HAP-1 (cell line): ENCODE measurements at regions not wholly inside any gene's neighbourhood (a gene's known extent, or its start where the extent isn't known, plus 50 kb on each side); places are given as distances from the start of the nearest gene placed in this dataset.
"Not testable (repeated sequence)": the region's sequence is repeated elsewhere in the genome, so short reads cannot be mapped to it uniquely, and the experiment has no call there.

Experiments
- DNase-seq, 2 experiments: peaks; one replicate each; pipeline ENCODE4 v3.0.0-alpha.2; 2016 to 2020; ENCODE audit warnings: low spot score in 2 of 2
- H3K27me3 ChIP-seq: fragments of 250-450 bp; sonication (Bioruptor Pico); 2 replicates; pipeline ENCODE4 v1.5.1; 2020; ENCODE audit warnings: low read depth, mild to moderate bottlenecking, moderate library complexity
- H3K36me3 ChIP-seq: fragments of 250-450 bp; sonication (Bioruptor Pico); replicated peaks from 2 replicates; pipeline ENCODE4 v1.5.1; 2020; ENCODE audit warnings: mild to moderate bottlenecking
- H3K4me1 ChIP-seq: fragments of 250-450 bp; sonication (Bioruptor Pico); 2 replicates; pipeline ENCODE4 v1.5.1; 2020; ENCODE audit warnings: mild to moderate bottlenecking
- H3K4me3 ChIP-seq: fragments of 250-450 bp; sonication (Bioruptor Pico); 2 replicates; pipeline ENCODE4 v1.5.1; 2020; ENCODE audit warnings: mild to moderate bottlenecking, moderate library complexity
- H3K9me3 ChIP-seq: fragments of 250-450 bp; sonication (Bioruptor Pico); 2 replicates; pipeline ENCODE4 v1.5.1; 2020; ENCODE audit warnings: mild to moderate bottlenecking, moderate library complexity
- in situ Hi-C: fragments of 300-500 bp; cut with MboI; formaldehyde crosslinking; loops from 3 replicates; pipeline ENCODE4 v1.14.3; 2020; ENCODE audit warnings: low sequenced_read_pairs, inconsistent platforms, mixed read lengths

GRCh38 chr19:28435551-28436271, 777.2 kb downstream of the UQCRFS1 start:
- Histone ChIP-seq H3K9me3 (no peaks in the 10 kb centered on the region; the same call in 1 of the 2 replicates), H3K27me3 (no peaks in the 10 kb centered on the region), H3K4me3 (no peak overlapping the region), H3K36me3 (no peaks in the 10 kb centered on the region), H3K4me1 (no peaks in the 10 kb centered on the region)
- no peak for DNase-seq
- in situ Hi-C loops, result no loop called here

- H3K9me3 ChIP-seq, H3K4me1 ChIP-seq, DNase-seq, H3K4me3 ChIP-seq, H3K36me3 ChIP-seq, H3K27me3 ChIP-seq, in situ Hi-C loops: not testable (repeated sequence)
These were observed 778.2 kb downstream of the UQCRFS1 start for GRCh38 chr19:28434794-28435193.

- in situ Hi-C loops, H3K4me1 ChIP-seq, DNase-seq, H3K27me3 ChIP-seq, H3K9me3 ChIP-seq, H3K36me3 ChIP-seq, H3K4me3 ChIP-seq: not testable (repeated sequence)
These were observed 778.6 kb downstream of the UQCRFS1 start for GRCh38 chr19:28434365-28434764.

GRCh38 chr19:28433166-28433565, 779.8 kb downstream of the UQCRFS1 start:
- H3K4me1 ChIP-seq, H3K4me3 ChIP-seq, H3K27me3 ChIP-seq, DNase-seq, H3K9me3 ChIP-seq, in situ Hi-C loops, H3K36me3 ChIP-seq: not testable (repeated sequence)

- H3K36me3 ChIP-seq, result no peaks in the 10 kb centered on the region
- H3K27me3 ChIP-seq, result no peaks in the 10 kb centered on the region
- H3K4me1 ChIP-seq, result no peaks in the 10 kb centered on the region
- in situ Hi-C loops, result no loop called here
- no peak overlapping the region for H3K4me3 ChIP-seq
- no peaks in the 10 kb centered on the region for H3K9me3 ChIP-seq
- no peak for DNase-seq
These were observed 782.7 kb downstream of the UQCRFS1 start for GRCh38 chr19:28430214-28430613.

- in situ Hi-C loops, result no loop called here
- Histone ChIP-seq H3K36me3 (no peaks in the 10 kb centered on the region), H3K4me3 (no peak overlapping the region), H3K9me3 (no peaks in the 10 kb centered on the region), H3K4me1 (no peaks in the 10 kb centered on the region), H3K27me3 (no peaks in the 10 kb centered on the region)
- DNase-seq, result no peak
These were observed 783.6 kb downstream of the UQCRFS1 start for GRCh38 chr19:28429356-28429755.

GRCh38 chr19:28428663-28429348, 784.1 kb downstream of the UQCRFS1 start:
- in situ Hi-C loops, result no loop called here

GRCh38 chr19:28427376-28428083, 785.4 kb downstream of the UQCRFS1 start:
- Histone ChIP-seq H3K4me1 (no peaks in the 10 kb centered on the region), H3K36me3 (no peaks in the 10 kb centered on the region), H3K27me3 (no peaks in the 10 kb centered on the region), H3K4me3 (no peak overlapping the region), H3K9me3 (no peaks in the 10 kb centered on the region)
- DNase-seq, result no peak
- in situ Hi-C loops, result no loop called here

More at GRCh38 chr19:28428663-28429348, 784.1 kb downstream of the UQCRFS1 start:
- Histone ChIP-seq H3K36me3 (no peaks in the 10 kb centered on the region), H3K4me1 (no peaks in the 10 kb centered on the region), H3K27me3 (no peaks in the 10 kb centered on the region), H3K4me3 (no peak overlapping the region), H3K9me3 (no peaks in the 10 kb centered on the region)
- DNase-seq, result no peak

GRCh38 chr19:28426730-28427225, 786.2 kb downstream of the UQCRFS1 start:
- H3K27me3 ChIP-seq, result no peaks in the 10 kb centered on the region
- in situ Hi-C loops, result no loop called here
- H3K4me3 ChIP-seq, result no peak overlapping the region
- DNase-seq, result no peak
- H3K4me1 ChIP-seq, result no peaks in the 10 kb centered on the region
- no peaks in the 10 kb centered on the region for H3K36me3 ChIP-seq
- H3K9me3 ChIP-seq, result no peaks in the 10 kb centered on the region

GRCh38 chr19:28426110-28426729, 786.7 kb downstream of the UQCRFS1 start:
- no peaks in the 10 kb centered on the region for H3K36me3 ChIP-seq
- DNase-seq, result no peak
- no peaks in the 10 kb centered on the region for H3K4me1 ChIP-seq
- in situ Hi-C loops, result no loop called here
- no peaks in the 10 kb centered on the region for H3K9me3 ChIP-seq
- H3K4me3 ChIP-seq, result no peak overlapping the region
- H3K27me3 ChIP-seq, result no peaks in the 10 kb centered on the region

GRCh38 chr19:28425046-28425931, 787.7 kb downstream of the UQCRFS1 start:
- in situ Hi-C loops, result no loop called here
- Histone ChIP-seq H3K4me1 (no peaks in the 10 kb centered on the region), H3K27me3 (no peaks in the 10 kb centered on the region), H3K4me3 (no peak overlapping the region), H3K36me3 (no peaks in the 10 kb centered on the region), H3K9me3 (no peaks in the 10 kb centered on the region)
- DNase-seq, result no peak

- Histone ChIP-seq H3K36me3 (no peaks in the 10 kb centered on the region), H3K4me1 (no peaks in the 10 kb centered on the region), H3K9me3 (no peaks in the 10 kb centered on the region), H3K4me3 (no peak overlapping the region), H3K27me3 (no peaks in the 10 kb centered on the region)
- no peak for DNase-seq
- in situ Hi-C loops, result no loop called here
These were observed 788.3 kb downstream of the UQCRFS1 start for GRCh38 chr19:28424662-28425045.

GRCh38 chr19:28424077-28424476, 788.9 kb downstream of the UQCRFS1 start:
- in situ Hi-C loops, result no loop called here
- DNase-seq, result no peak
- Histone ChIP-seq H3K9me3 (no peaks in the 10 kb centered on the region), H3K4me3 (no peak overlapping the region), H3K36me3 (no peaks in the 10 kb centered on the region), H3K4me1 (no peaks in the 10 kb centered on the region), H3K27me3 (no peaks in the 10 kb centered on the region)
